Stomach (tissue), 8 donors: ENCODE measurements at regions not wholly inside any gene's neighbourhood (a gene's known extent, or its start where the extent isn't known, plus 50 kb on each side); places are given as distances from the start of the nearest gene placed in this dataset.

Source experiments
- DNase-seq, 2 donors: peaks; one replicate each; pipeline versions ENCODE4 v3.0.0 to v3.0.0-alpha.2; 2013 to 2019
- H3K27ac ChIP-seq, 5 donors: fragments of 200-600 bp in 4 of 5; sonication (generic) in 4 of 5; one replicate each; pipeline ENCODE4 v1.5.1; 2013 to 2019; ENCODE audit warnings: mild to moderate bottlenecking in 1 of 5, moderate library complexity in 1 of 5
- H3K27me3 ChIP-seq, 3 donors: fragments of 200-600 bp; sonication (generic); one replicate each; pipeline ENCODE4 v1.5.1; 2017 to 2019; ENCODE audit warnings: mixed run types in 1 of 3
- H3K36me3 ChIP-seq, 4 donors: fragments of 200-600 bp; sonication (generic); 1 replicate in 3 of 4; 2 replicates in 1 of 4; pipeline ENCODE4 v1.5.1; 2016 to 2019
- H3K4me1 ChIP-seq, 4 donors: fragments of 200-600 bp; sonication (generic); one replicate each; pipeline ENCODE4 v1.5.1; 2016 to 2019
- H3K4me3 ChIP-seq, 4 donors: fragments of 200-600 bp; sonication (generic) in 3 of 4; one replicate each; pipeline ENCODE4 v1.5.1; 2016 to 2019; ENCODE audit warnings: mild to moderate bottlenecking in 1 of 4
- H3K9me3 ChIP-seq, 4 donors: fragments of 200-600 bp; sonication (generic); one replicate each; pipeline ENCODE4 v1.5.1; 2016 to 2019
- CTCF ChIP-seq, 7 experiments: fragments of 450-650 bp in 4 of 7; fragments of 200-600 bp in 3 of 7; sonication (generic) in 3 of 7; IDR thresholded peaks; one replicate each; pipeline ENCODE4 v1.5.1; 2016 to 2019; ENCODE audit warnings: antibody characterized with exemption in 7 of 7, control low read depth in 2 of 7, mild to moderate bottlenecking in 1 of 7
- EP300 ChIP-seq: sonication (generic); formaldehyde crosslinking; IDR thresholded peaks from one replicate; pipeline ENCODE4 v1.6.1; 2017; ENCODE audit warnings: antibody characterized with exemption
- POLR2A ChIP-seq, 4 donors: fragments of 450-650 bp; IDR thresholded peaks; one replicate each; pipeline ENCODE4 v1.6.1; 2016; ENCODE audit warnings: antibody characterized with exemption in 4 of 4, control low read depth in 2 of 4, mild to moderate bottlenecking in 1 of 4, moderate library complexity in 1 of 4
- POLR2AphosphoS5 ChIP-seq, 3 donors: sonication (generic); formaldehyde crosslinking; IDR thresholded peaks; one replicate each; pipeline ENCODE4 v1.6.1; 2016; ENCODE audit warnings: antibody characterized with exemption in 3 of 3
- WGBS, 5 donors: extraction: QIAGEN DNeasy Blood & Tissue Kit in 3 of 5; methylation state at CpG; one replicate each; pipeline versions ENCODE4 v1.1.5 to v1.1.7; 2013 to 2018; 5-methylcytosine and 5-hydroxymethylcytosine counted together
- intact Hi-C: fragments of 100-400 bp; cut with DNase I; formaldehyde crosslinking; loops from one replicate; pipeline ENCODE4 v1.15.1; 2023; ENCODE audit warnings: low total_unique reads
- donor health status: healthy with polysubstance abuse.
- donor health status: Bipolar disorder and iron deficiency.
- donor health status: healthy.

- Histone ChIP-seq H3K9me3 (peaks cover 0 to 6% (median 2%) of the 10 kb centered on the region in 4 donors), H3K4me3 (no peak overlapping the region), H3K27me3 (no peaks in the 10 kb centered on the region), H3K36me3 (no peaks in the 10 kb centered on the region), H3K27ac (no peak overlapping the region), H3K4me1 (no peaks in the 10 kb centered on the region)
- no peak for DNase-seq
- intact Hi-C loops, result no loop called here
- TF ChIP-seq POLR2A (IDR thresholded peaks at IDR 0.05) (no peak), EP300 (no peak), POLR2AphosphoS5 (IDR thresholded peaks at IDR 0.05) (no peak), CTCF (IDR thresholded peaks at IDR 0.05) (no peak)
- 22 to 54% (median 41%) methylated on average over 2 of the region's 2 CpGs for WGBS, 5 donors
Observed at GRCh38 chr10:63987212-63987611, 466.0 kb downstream of the REEP3 start.

- H3K9me3 ChIP-seq, result peaks cover 0 to 14% (median 3%) of the 10 kb centered on the region in 4 donors
- H3K4me1 ChIP-seq, result no peaks in the 10 kb centered on the region
- DNase-seq, result no peak
- WGBS, 5 donors, result 79 to 86% (median 80%) methylated on average over 7 of the region's 7 CpGs
- no peak overlapping the region for H3K27ac ChIP-seq
- no peak for TF ChIP-seq EP300
- no peak for TF ChIP-seq POLR2AphosphoS5 (IDR thresholded peaks at IDR 0.05)
- TF ChIP-seq POLR2A (IDR thresholded peaks at IDR 0.05), result no peak
- no peak for TF ChIP-seq CTCF (IDR thresholded peaks at IDR 0.05)
- no peaks in the 10 kb centered on the region for H3K36me3 ChIP-seq
- no peaks in the 10 kb centered on the region for H3K27me3 ChIP-seq
- H3K4me3 ChIP-seq, result no peak overlapping the region
- intact Hi-C loops, result no loop called here
Observed at GRCh38 chr10:63994371-63994770, 473.2 kb downstream of the REEP3 start.

- TF ChIP-seq POLR2A (IDR thresholded peaks at IDR 0.05) (no peak), POLR2AphosphoS5 (IDR thresholded peaks at IDR 0.05) (no peak), EP300 (no peak), CTCF (IDR thresholded peaks at IDR 0.05) (no peak)
- no peak overlapping the region for H3K27ac ChIP-seq
- no peaks in the 10 kb centered on the region for H3K27me3 ChIP-seq
- no peak overlapping the region for H3K4me3 ChIP-seq
- H3K9me3 ChIP-seq, result peaks cover 4 to 18% (median 9%) of the 10 kb centered on the region in 4 donors
- H3K36me3 ChIP-seq, result no peaks in the 10 kb centered on the region
- intact Hi-C loops, result no loop called here
- WGBS, 5 donors, result 86 to 93% (median 90%) methylated on average over 8 of the region's 8 CpGs
- H3K4me1 ChIP-seq, result no peaks in the 10 kb centered on the region
- no peak for DNase-seq
Observed at GRCh38 chr10:64007157-64007556, 486.0 kb downstream of the REEP3 start.

- Histone ChIP-seq H3K27me3 (no peaks in the 10 kb centered on the region), H3K4me1 (no peaks in the 10 kb centered on the region), H3K4me3 (no peak overlapping the region), H3K27ac (no peak overlapping the region), H3K36me3 (no peaks in the 10 kb centered on the region), H3K9me3 (peaks cover 4 to 15% (median 8%) of the 10 kb centered on the region in 4 donors)
- TF ChIP-seq EP300 (no peak), CTCF (IDR thresholded peaks at IDR 0.05) (no peak), POLR2AphosphoS5 (IDR thresholded peaks at IDR 0.05) (no peak), POLR2A (IDR thresholded peaks at IDR 0.05) (no peak)
- DNase-seq, result no peak
- intact Hi-C loops, result no loop called here
Observed at GRCh38 chr10:64010711-64011110, 489.5 kb downstream of the REEP3 start.
